ENCODE measurements at regions not wholly inside any gene's neighbourhood (a gene's known extent, or its start where the extent isn't known, plus 50 kb on each side); places are given as distances from the start of the nearest gene placed in this dataset.

GRCh38 chr2:13616059-13616458, 899.3 kb downstream of the TRIB2 start:
- Histone ChIP-seq H3K79me2 (ENCODE audit: low read length) (no peaks in the 10 kb centered on the region), H4K20me1 (ENCODE audit: insufficient read depth, low read length) (no peaks in the 10 kb centered on the region), H3K4me1 (ENCODE audit: low read length) (no peaks in the 10 kb centered on the region), H3K27ac (ENCODE audit: low read length) (no peak overlapping the region), H3K9me3 (replicated peaks; ENCODE audit: insufficient read depth, low read length) (no peaks in the 10 kb centered on the region), H3K4me3 (ENCODE audit: low read length) (no peak overlapping the region), H3K36me3 (replicated peaks; ENCODE audit: insufficient read depth, low read length) (no peaks in the 10 kb centered on the region), H3K9ac (ENCODE audit: low read length) (no peak overlapping the region), H3K27me3 (replicated peaks; ENCODE audit: insufficient read depth, low read length) (no peaks in the 10 kb centered on the region), H3F3A (ENCODE audit: insufficient read depth, low read length) (no peaks in the 10 kb centered on the region), H2AFZ (ENCODE audit: low read length) (no peak overlapping the region), H3K4me2 (ENCODE audit: low read depth, low read length) (no peak overlapping the region), H3K9me2 (replicated peaks; ENCODE audit: insufficient read depth, low read length) (no peaks in the 10 kb centered on the region)
- no peak for TF ChIP-seq EZH2 (optimal IDR thresholded peaks at IDR 0.05; ENCODE audit: low read depth, low read length)
- no peak for TF ChIP-seq CTCF (IDR thresholded peaks at IDR 0.05; ENCODE audit: low read length)
- TF ChIP-seq EZH2phosphoT487 (IDR thresholded peaks at IDR 0.05; ENCODE audit: low read length): no peak
- no peak for DNase-seq

GRCh38 chr2:13616616-13617015, 899.9 kb downstream of the TRIB2 start:
- Histone ChIP-seq H3K36me3 (replicated peaks; ENCODE audit: insufficient read depth, low read length) (no peaks in the 10 kb centered on the region), H3K9ac (ENCODE audit: low read length) (no peak overlapping the region), H3K4me2 (ENCODE audit: low read depth, low read length) (no peak overlapping the region), H3K4me3 (ENCODE audit: low read length) (no peak overlapping the region), H2AFZ (ENCODE audit: low read length) (no peak overlapping the region), H4K20me1 (ENCODE audit: insufficient read depth, low read length) (no peaks in the 10 kb centered on the region), H3K9me3 (replicated peaks; ENCODE audit: insufficient read depth, low read length) (no peaks in the 10 kb centered on the region), H3K27ac (ENCODE audit: low read length) (no peak overlapping the region), H3K27me3 (replicated peaks; ENCODE audit: insufficient read depth, low read length) (no peaks in the 10 kb centered on the region), H3F3A (ENCODE audit: insufficient read depth, low read length) (no peaks in the 10 kb centered on the region), H3K4me1 (ENCODE audit: low read length) (no peaks in the 10 kb centered on the region), H3K9me2 (replicated peaks; ENCODE audit: insufficient read depth, low read length) (no peaks in the 10 kb centered on the region), H3K79me2 (ENCODE audit: low read length) (no peaks in the 10 kb centered on the region)
- TF ChIP-seq EZH2phosphoT487 (IDR thresholded peaks at IDR 0.05; ENCODE audit: low read length) (no peak), EZH2 (optimal IDR thresholded peaks at IDR 0.05; ENCODE audit: low read depth, low read length) (no peak), CTCF (IDR thresholded peaks at IDR 0.05; ENCODE audit: low read length) (no peak)
- no peak for DNase-seq

GRCh38 chr2:13628122-13628521, 911.4 kb downstream of the TRIB2 start:
- Histone ChIP-seq H4K20me1 (ENCODE audit: insufficient read depth, low read length) (no peaks in the 10 kb centered on the region), H3K9me2 (replicated peaks; ENCODE audit: insufficient read depth, low read length) (no peaks in the 10 kb centered on the region; the same call in 1 of the 2 replicates), H3K4me2 (ENCODE audit: low read depth, low read length) (no peak overlapping the region), H3K79me2 (ENCODE audit: low read length) (no peaks in the 10 kb centered on the region), H3F3A (ENCODE audit: insufficient read depth, low read length) (no peaks in the 10 kb centered on the region), H3K9me3 (replicated peaks; ENCODE audit: insufficient read depth, low read length) (no peaks in the 10 kb centered on the region), H2AFZ (ENCODE audit: low read length) (no peak overlapping the region), H3K36me3 (replicated peaks; ENCODE audit: insufficient read depth, low read length) (no peaks in the 10 kb centered on the region), H3K9ac (ENCODE audit: low read length) (no peak overlapping the region), H3K27me3 (replicated peaks; ENCODE audit: insufficient read depth, low read length) (no peaks in the 10 kb centered on the region), H3K4me3 (ENCODE audit: low read length) (no peak overlapping the region), H3K27ac (ENCODE audit: low read length) (no peak overlapping the region), H3K4me1 (ENCODE audit: low read length) (no peaks in the 10 kb centered on the region)
- no peak for DNase-seq
- no peak for TF ChIP-seq EZH2 (optimal IDR thresholded peaks at IDR 0.05; ENCODE audit: low read depth, low read length)

- Histone ChIP-seq H2AFZ (ENCODE audit: low read length) (no peak overlapping the region), H3K4me1 (ENCODE audit: low read length) (no peaks in the 10 kb centered on the region), H4K20me1 (ENCODE audit: insufficient read depth, low read length) (no peaks in the 10 kb centered on the region), H3K4me3 (ENCODE audit: low read length) (no peak overlapping the region), H3K36me3 (replicated peaks; ENCODE audit: insufficient read depth, low read length) (no peaks in the 10 kb centered on the region), H3K27ac (ENCODE audit: low read length) (no peak overlapping the region), H3K9ac (ENCODE audit: low read length) (no peak overlapping the region), H3K9me2 (replicated peaks; ENCODE audit: insufficient read depth, low read length) (no peaks in the 10 kb centered on the region), H3F3A (ENCODE audit: insufficient read depth, low read length) (no peaks in the 10 kb centered on the region), H3K27me3 (replicated peaks; ENCODE audit: insufficient read depth, low read length) (no peaks in the 10 kb centered on the region), H3K9me3 (replicated peaks; ENCODE audit: insufficient read depth, low read length) (no peaks in the 10 kb centered on the region), H3K4me2 (ENCODE audit: low read depth, low read length) (no peak overlapping the region), H3K79me2 (ENCODE audit: low read length) (no peaks in the 10 kb centered on the region)
- DNase-seq: no peak
- no peak for TF ChIP-seq EZH2phosphoT487 (IDR thresholded peaks at IDR 0.05; ENCODE audit: low read length)
These were observed 921.4 kb downstream of the TRIB2 start for GRCh38 chr2:13638181-13638580.
